CD4-positive, alpha-beta T cell treated with Interferon alpha-2 for 1 hour (primary cell): ENCODE measurements at regions not wholly inside any gene's neighbourhood (a gene's known extent, or its start where the extent isn't known, plus 50 kb on each side); places are given as distances from the start of the nearest gene placed in this dataset.

Experiments
- DNase-seq, 2 donors: peaks; one replicate each; pipeline ENCODE4 v3.0.0-alpha.2; 2020 to 2022

DNA sequence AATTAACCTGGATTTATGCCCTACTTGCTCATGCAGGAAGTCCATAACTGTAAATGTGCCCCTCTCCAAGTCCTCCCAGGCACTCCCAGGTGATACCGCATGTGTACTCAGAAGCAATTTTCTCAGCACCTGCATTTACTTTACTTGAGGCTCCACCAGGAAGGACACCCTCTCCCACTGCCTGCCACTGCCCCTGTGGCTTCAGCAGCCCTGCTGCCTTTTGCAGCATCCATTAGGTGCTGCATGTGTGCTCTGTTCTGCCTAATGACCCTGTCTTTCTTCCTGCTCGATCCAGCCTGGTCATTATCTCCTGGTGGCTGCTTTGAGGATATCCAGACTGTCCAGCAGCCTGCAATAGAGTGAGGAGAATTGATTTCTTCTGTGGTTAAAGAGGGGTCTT is 107.6 kb upstream of the SEMA6D start:
- DNase-seq = no peak

GRCh38 chr15:47610736-47611135 is 106.6 kb upstream of the SEMA6D start:
- DNase-seq = no peak

- DNase-seq = no peak
Measured at GRCh38 chr15:47614360-47615011, 102.8 kb upstream of the SEMA6D start.

DNA sequence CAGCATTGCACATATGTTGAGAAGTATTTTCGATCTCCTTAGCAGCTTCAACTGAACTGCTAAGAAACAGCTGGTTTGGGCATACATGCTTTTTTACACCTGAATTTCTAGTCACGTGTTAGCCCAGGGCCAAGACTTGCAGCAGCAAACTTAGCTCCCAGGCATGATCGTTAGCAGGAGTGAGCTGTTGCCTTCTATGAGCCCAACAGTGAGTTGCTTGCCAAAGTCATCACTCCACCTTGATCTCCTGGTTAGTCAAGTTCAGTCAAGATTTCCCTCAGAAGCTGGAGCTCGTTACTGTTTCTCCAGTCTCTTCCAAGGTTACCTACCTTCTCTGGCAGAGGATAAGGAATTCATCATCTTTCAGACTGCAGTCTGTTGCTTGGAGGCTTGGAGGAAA is 100.4 kb upstream of the SEMA6D start:
- no peak for DNase-seq

- no peak for DNase-seq
Measured at GRCh38 chr15:47618241-47618640, 99.1 kb upstream of the SEMA6D start.

GRCh38 chr15:47620960-47621681 is 96.2 kb upstream of the SEMA6D start:
- DNase-seq = no peak

DNA sequence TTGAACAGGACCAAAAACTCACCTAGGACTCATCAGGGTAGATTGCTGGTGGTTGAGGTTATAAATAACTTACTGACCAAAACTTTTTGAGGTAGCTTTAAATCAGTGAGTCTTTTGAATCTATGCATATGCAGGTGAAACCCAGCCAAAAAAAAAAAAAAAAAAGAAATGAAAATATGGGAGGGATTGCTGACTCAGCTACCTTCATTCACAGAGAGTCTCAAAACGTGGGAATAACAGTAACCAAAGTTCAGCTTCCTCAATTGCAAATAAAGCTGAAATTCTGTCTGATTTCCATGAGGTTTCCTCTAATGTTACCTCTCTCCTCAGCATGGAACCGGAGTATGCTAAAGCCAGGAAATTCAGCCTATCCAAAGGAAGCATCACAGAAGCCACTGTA is 95.2 kb upstream of the SEMA6D start:
- no peak for DNase-seq

DNA sequence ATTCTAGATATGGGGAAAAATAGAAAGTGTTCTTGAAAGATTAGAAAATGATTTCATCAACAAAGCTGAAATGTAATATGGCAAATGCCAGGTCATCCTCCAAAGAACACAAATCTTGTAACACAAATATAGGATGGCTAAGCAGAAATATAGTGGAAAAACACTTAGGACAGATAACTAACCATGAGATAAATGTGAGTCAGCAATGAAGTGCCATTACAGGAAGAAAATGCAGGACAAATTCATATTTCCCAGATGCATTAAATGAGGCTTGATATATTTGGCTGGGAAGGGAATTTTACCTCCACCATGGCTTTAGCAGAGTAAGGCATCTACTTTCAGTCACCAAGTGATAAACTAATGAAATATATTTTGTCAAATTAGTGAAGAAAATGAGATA is 92.8 kb upstream of the SEMA6D start:
- DNase-seq = no peak

- no peak for DNase-seq
Measured at GRCh38 chr15:47639042-47639441, 78.3 kb upstream of the SEMA6D start.

DNA sequence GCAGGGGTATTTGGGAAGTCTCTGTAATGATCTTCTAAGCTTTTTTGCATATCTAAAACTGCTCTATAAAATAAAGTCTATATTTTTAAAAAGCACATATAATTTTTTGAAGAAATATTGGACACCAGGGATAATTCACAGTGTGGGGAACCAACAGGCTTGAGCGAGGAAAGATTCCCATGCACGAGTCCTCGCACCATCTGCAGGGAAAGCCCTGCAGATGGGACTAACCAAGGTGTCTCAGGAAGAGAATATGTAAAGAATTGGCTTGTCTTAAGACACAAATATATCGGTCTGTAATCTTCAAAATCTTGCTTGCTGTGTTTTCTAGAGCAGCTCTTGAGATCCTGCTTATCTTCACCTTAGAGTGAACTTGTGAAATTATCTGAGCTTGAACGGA is 77.2 kb upstream of the SEMA6D start:
- no peak for DNase-seq

DNA sequence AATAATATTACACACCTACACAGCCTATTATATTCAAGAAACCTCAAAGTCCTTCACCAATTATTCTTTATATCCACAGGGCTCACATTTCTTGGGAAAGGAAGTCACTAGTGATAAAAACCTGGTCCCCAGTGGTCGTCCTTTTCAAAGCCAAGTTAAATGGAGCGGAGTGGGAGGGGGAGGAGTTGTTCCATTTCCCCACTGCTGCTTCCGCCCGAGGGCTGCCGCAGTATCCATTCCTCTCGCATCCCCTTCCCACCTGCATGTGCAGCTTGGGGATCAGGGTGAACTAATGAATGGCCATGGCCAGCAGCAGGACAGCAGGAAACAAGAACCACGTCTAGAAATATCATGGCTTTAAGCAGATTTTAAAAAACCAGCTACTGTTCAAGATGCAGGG is 76.4 kb upstream of the SEMA6D start:
- no peak for DNase-seq

DNA sequence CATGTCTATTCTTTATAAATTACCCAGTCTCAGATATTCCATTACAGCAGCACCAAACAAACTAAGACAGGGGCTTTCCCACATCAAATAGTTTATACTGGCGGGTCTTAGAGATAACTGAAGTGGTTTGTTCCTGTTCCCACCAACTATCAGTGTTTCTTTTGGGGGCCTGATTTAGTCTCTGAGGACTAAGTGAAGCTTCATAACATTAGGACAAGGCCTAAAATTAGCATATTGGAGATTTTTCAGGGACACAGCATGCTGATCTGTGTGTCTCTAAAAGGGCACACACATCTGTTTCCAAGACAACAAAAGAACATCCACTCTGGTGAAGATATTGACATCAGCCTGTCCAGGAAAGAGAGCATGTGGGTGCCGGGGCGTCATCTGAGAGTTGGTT is 72.6 kb upstream of the SEMA6D start:
- no peak for DNase-seq

GRCh38 chr15:47650564-47650963 is 66.7 kb upstream of the SEMA6D start:
- no peak for DNase-seq

GRCh38 chr15:47652328-47652727 is 65.0 kb upstream of the SEMA6D start:
- no peak for DNase-seq

- DNase-seq = no peak
Measured at GRCh38 chr15:47652844-47653243, 64.5 kb upstream of the SEMA6D start.

DNA sequence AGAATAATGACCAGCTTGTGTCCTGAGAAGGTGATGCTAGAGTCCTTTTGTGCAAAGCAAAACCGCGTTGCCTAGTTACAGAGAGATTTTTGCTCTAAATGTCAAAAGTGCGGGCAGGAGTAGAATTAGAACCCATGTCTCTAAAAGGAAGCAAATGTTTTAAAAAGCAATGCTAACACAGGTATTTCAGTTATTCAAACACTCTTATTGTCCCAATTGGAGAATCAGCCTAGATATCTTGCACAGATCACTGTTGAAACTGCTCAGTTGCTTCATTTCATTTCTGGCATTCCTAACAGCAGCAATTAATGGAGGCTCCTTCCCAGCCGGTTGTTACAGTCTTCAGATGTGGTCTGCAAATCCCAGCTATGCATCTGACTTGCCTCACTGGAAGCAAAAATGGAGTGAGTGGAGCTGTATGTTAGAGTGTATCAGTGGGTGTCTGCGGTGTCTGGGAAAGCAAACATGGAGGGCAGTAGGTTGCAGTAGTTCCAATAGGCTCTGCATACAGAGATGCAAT is 55.6 kb upstream of the SEMA6D start:
- no peak for DNase-seq

DNA sequence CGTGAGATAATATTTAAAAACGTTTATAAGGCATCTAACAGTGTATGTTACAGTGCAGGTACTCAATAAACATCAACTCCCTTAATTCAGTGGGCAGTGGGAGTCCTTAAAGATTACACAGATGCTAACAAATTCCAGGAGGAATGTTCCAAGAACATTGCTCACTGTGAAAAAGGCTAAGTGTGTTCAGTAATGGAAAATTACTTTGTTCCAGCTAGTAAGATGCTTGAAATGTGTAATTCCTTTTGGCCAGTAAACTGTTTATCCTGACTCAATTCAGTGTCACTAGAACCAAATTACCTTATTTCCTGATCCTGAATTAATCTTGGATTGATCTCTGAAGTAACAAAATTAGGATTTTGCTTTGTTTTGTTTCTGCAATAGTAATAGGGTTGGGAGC is 54.2 kb upstream of the SEMA6D start:
- no peak for DNase-seq
